ENCODE measurements at regions not wholly inside any gene's neighbourhood (a gene's known extent, or its start where the extent isn't known, plus 50 kb on each side); places are given as distances from the start of the nearest gene placed in this dataset.

DNA sequence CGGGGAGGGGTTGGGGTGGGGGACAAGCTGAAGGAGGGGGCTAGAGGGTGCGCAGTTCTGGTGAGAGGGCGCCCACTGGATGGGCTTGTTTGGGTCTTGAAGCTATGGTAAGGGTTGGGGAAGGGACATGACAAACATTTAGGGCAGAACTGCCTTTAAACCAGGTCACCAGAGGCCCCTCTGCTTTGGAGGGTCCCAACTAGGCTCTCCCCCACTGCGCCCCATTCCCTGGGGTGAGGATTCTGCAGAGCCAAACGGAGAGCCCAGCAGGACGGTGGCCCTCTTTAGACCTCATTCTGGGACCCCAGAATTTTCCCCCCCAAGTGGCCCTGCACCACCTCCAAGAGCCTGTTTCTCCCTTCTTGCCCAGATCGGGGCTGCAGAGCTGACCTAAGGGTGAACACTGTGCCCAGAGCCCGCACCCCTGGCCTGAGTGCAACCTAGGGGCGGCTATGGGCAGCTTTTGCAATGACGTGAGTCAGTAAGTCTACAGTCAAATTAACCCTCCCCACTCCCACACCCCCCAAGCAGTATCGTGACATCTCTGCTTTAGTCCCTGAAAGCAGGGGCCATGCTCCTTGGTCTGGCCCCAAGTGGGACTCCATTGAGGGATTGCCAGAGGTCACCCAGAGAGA, 593.8 kb downstream of the MATN1 start:
- TF ChIP-seq, protein P1, sequence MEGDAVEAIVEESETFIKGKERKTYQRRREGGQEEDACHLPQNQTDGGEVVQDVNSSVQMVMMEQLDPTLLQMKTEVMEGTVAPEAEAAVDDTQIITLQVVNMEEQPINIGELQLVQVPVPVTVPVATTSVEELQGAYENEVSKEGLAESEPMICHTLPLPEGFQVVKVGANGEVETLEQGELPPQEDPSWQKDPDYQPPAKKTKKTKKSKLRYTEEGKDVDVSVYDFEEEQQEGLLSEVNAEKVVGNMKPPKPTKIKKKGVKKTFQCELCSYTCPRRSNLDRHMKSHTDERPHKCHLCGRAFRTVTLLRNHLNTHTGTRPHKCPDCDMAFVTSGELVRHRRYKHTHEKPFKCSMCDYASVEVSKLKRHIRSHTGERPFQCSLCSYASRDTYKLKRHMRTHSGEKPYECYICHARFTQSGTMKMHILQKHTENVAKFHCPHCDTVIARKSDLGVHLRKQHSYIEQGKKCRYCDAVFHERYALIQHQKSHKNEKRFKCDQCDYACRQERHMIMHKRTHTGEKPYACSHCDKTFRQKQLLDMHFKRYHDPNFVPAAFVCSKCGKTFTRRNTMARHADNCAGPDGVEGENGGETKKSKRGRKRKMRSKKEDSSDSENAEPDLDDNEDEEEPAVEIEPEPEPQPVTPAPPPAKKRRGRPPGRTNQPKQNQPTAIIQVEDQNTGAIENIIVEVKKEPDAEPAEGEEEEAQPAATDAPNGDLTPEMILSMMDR (conservative IDR thresholded peaks at IDR 0.05; ENCODE audit: low read depth, low read length), result no peak
- H3K4me3 ChIP-seq (ENCODE audit: low read depth, low read length), result no peak overlapping the region
- DNase-seq (ENCODE audit: low read depth), result no peak

DNA sequence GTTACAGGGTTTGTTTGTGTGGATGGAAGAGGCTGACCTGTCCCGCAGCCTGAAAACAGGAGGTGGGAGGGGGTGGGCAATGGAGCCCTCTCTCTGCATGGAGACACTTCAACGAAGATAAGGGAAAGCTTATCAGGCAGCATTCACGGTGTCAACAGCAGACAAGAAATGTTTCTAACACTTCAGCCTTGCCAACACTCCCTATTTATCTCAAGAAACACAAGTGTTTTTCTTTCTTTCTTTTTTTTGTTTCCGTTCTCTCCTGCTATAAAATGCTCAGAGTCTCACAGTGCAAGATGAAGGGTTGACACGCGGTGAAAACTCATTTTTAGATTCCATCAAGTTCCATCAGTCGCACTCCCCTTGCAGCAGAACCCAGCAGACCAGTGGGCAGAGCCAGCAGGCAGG, 594.4 kb downstream of the MATN1 start:
- DNase-seq (ENCODE audit: low read depth), result no peak
- no peak overlapping the region for H3K4me3 ChIP-seq (ENCODE audit: low read depth, low read length)
- TF ChIP-seq, protein P1 (conservative IDR thresholded peaks at IDR 0.05; ENCODE audit: low read depth, low read length), result no peak

DNA sequence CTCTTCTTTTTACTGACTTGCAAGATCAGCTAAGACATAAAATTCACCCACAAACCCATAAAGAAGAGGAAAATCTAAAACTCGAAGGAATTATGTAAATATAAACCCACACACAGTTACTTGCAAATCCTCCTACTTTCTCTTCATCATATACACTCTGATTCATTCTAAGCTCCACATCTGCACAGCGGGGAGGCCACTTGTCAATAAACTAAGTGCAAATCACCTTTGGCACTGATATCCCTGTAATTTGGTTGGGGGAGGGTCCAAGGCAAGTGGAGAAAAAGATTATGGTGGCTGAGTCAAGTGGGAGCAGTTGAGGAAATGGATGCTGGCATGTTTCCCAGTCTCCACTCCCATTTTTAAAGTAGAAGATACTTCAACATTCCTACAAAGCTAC, 596.5 kb downstream of the MATN1 start:
- no peak overlapping the region for H3K4me3 ChIP-seq (ENCODE audit: low read depth, low read length)
- TF ChIP-seq, protein P1 (conservative IDR thresholded peaks at IDR 0.05; ENCODE audit: low read depth, low read length), result no peak
- no peak for DNase-seq (ENCODE audit: low read depth)

DNA sequence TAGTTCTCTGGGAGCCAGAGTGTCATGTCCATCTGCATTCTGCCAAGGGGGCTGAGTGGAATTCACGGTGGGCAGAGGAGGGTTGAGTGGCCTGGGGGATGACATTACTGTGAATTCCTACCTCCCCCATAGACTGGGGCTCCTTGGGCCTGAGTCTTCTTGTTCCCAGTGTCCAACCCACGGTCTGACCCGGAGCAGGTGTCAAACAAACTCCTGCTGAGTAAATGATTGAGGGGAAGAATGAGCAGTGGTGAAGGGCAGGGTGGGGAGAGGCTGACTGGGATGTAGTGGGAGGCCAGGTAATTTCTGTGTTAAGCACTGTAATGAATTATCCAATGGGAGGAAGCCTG, 597.6 kb downstream of the MATN1 start:
- DNase-seq (ENCODE audit: low read depth), result no peak
- H3K4me3 ChIP-seq (ENCODE audit: low read depth, low read length), result no peak overlapping the region
- TF ChIP-seq, protein P1 (conservative IDR thresholded peaks at IDR 0.05; ENCODE audit: low read depth, low read length), result no peak

DNA sequence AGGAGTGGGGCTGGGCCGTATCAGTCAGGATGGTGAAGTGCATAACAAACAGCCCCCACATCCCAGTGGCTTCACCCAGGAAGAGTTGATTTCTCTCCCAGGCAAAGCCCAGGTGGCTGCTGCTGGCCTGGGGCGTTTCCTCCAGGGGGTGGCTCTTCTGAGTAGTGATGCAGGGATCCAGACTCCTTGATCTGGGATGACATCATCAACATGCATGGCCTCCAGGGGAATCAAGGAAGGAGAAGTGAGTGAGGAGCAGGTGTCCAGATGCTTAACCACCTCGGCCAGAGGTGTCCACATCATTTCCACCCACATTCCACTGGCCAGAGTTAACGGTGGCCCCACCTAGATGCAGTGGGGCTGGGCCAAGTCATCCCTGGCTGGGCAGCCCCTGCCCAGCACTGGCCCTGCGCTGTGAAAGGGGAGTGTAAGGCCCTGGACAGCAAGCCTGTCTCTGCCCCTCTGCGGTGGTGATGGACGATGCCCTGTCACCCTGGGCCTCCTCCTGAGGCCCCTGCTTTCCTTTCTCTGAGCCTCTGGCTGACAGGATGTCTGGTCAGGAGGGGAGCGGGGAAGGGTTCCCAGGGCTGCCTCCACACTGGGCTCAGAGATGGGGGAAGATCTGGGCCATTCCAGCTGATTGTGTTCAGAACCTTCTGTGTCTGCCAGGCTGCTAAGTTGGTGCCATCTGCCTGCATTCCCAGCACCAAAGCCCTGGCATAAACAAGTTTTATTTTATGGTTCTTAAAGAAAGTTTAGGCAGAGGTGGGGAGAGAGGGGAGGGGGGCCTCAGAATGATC, 598.2 kb downstream of the MATN1 start:
- TF ChIP-seq, protein P1 (conservative IDR thresholded peaks at IDR 0.05; ENCODE audit: low read depth, low read length), result no peak
- no peak overlapping the region for H3K4me3 ChIP-seq (ENCODE audit: low read depth, low read length)
- DNase-seq (ENCODE audit: low read depth), result no peak

DNA sequence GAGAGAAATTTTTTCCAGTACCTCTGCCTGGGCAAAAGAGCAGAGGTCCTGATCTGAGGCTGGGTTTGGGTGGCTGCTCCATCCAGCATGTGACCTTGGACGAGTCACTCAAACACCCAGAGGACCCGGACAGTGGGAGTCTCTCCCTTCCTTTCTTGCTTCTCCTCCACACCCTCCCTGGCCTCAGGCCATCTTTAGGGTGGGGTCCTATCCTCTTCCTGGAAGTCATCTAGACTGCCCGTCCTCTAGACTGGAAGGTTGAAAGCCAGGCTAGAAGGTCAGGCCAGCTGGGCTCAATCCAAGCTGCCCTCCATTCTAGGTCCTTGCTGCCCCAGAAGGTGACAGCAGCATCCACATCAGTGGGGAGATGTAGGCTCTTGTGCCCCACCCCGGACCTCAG, 599.5 kb downstream of the MATN1 start:
- no peak for DNase-seq (ENCODE audit: low read depth)
- H3K4me3 ChIP-seq (ENCODE audit: low read depth, low read length), result no peak overlapping the region
- TF ChIP-seq, protein P1 (conservative IDR thresholded peaks at IDR 0.05; ENCODE audit: low read depth, low read length), result no peak

DNA sequence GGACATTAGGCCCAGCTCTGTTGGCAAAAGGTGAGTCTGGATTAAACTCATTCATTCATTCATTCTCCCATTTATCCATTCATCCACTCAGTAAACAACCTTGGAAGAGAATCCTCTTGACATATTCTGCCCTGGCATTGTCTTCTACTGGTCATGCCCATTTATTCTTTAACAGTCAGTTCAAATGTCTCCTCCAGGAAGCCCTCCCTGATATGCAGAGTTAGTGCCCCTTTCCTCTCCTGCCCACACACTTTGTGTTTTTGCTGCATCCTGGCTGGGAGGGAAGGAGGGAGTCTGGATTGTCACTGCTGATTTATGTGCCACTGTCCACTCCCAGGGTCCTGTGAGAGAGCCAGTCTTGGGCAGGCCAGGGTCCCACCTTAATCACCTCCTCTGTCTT, 600.3 kb downstream of the MATN1 start:
- H3K4me3 ChIP-seq (ENCODE audit: low read depth, low read length), result no peak overlapping the region
- TF ChIP-seq, protein P1 (conservative IDR thresholded peaks at IDR 0.05; ENCODE audit: low read depth, low read length), result no peak
- DNase-seq (ENCODE audit: low read depth), result no peak

All from choroid plexus epithelial cell (primary cell).